A673 (cell line): ENCODE measurements at regions not wholly inside any gene's neighbourhood (a gene's known extent, or its start where the extent isn't known, plus 50 kb on each side); places are given as distances from the start of the nearest gene placed in this dataset.

Source experiments
- EZH2 ChIP-seq: fragments of 200-600 bp; sonication (generic); IDR thresholded peaks from 2 replicates; pipeline ENCODE4 v1.6.1; 2017; ENCODE audit warnings: borderline replicate concordance, low read depth, mild to moderate bottlenecking, mixed read lengths, antibody characterized with exemption, low read length; ENCODE audit not compliant: poor library complexity, severe bottlenecking
- TF ChIP-seq, protein P1 (sequence below): fragments of 300-800, 200-600 bp; sonication (generic); conservative IDR thresholded peaks from 2 replicates; pipeline ENCODE4 v1.5.1; 2017; ENCODE audit warnings: low read depth, mild to moderate bottlenecking, antibody characterized with exemption, low read length, moderate library complexity, mixed read lengths

- TF ChIP-seq, protein P1, sequence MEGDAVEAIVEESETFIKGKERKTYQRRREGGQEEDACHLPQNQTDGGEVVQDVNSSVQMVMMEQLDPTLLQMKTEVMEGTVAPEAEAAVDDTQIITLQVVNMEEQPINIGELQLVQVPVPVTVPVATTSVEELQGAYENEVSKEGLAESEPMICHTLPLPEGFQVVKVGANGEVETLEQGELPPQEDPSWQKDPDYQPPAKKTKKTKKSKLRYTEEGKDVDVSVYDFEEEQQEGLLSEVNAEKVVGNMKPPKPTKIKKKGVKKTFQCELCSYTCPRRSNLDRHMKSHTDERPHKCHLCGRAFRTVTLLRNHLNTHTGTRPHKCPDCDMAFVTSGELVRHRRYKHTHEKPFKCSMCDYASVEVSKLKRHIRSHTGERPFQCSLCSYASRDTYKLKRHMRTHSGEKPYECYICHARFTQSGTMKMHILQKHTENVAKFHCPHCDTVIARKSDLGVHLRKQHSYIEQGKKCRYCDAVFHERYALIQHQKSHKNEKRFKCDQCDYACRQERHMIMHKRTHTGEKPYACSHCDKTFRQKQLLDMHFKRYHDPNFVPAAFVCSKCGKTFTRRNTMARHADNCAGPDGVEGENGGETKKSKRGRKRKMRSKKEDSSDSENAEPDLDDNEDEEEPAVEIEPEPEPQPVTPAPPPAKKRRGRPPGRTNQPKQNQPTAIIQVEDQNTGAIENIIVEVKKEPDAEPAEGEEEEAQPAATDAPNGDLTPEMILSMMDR: no peak
- no peak for TF ChIP-seq EZH2
Observed at GRCh38 chr15:91559066-91559465, 294.4 kb upstream of the SLCO3A1 start.
